Nephron progenitor cell (in vitro differentiated cells): ENCODE measurements at regions not wholly inside any gene's neighbourhood (a gene's known extent, or its start where the extent isn't known, plus 50 kb on each side); places are given as distances from the start of the nearest gene placed in this dataset.
"Not testable (repeated sequence)": the region's sequence is repeated elsewhere in the genome, so short reads cannot be mapped to it uniquely, and the experiment has no call there.

Experiments
- DNase-seq: peaks from one replicate; pipeline ENCODE4 v3.0.0; 2021
- H3K27ac Mint-ChIP-seq: 2 replicates; pipeline ENCODE4 v1.8.0; 2021; ENCODE audit warnings: mild to moderate bottlenecking, moderate library complexity, mixed read lengths
- H3K27me3 Mint-ChIP-seq: 2 replicates; pipeline ENCODE4 v1.8.0; 2021; ENCODE audit warnings: mild to moderate bottlenecking, low read depth, mixed read lengths; ENCODE audit not compliant: poor library complexity
- H3K36me3 Mint-ChIP-seq: 2 replicates; pipeline ENCODE4 v1.8.0; 2021; ENCODE audit warnings: low read depth, mixed read lengths
- H3K4me1 Mint-ChIP-seq: 2 replicates; pipeline ENCODE4 v1.8.0; 2021; ENCODE audit warnings: mixed read lengths
- H3K4me3 Mint-ChIP-seq: 2 replicates; pipeline ENCODE4 v1.8.0; 2021; ENCODE audit warnings: mild to moderate bottlenecking, moderate library complexity, mixed read lengths
- H3K9me3 Mint-ChIP-seq: 2 replicates; pipeline ENCODE4 v1.8.0; 2021; ENCODE audit warnings: mild to moderate bottlenecking, moderate library complexity, mixed read lengths
- CTCF ChIP-seq: fragments of 200-600 bp; sonication (generic); IDR thresholded peaks from 2 replicates; pipeline ENCODE4 v1.5.0; 2021; ENCODE audit warnings: antibody characterized with exemption

- no peak for DNase-seq
- Mint-ChIP-seq H3K4me3 (no peak overlapping the region), H3K4me1 (no peaks in the 10 kb centered on the region), H3K27ac (no peak overlapping the region), H3K9me3 (no peaks in the 10 kb centered on the region), H3K36me3 (no peaks in the 10 kb centered on the region), H3K27me3 (no peaks in the 10 kb centered on the region)
- no peak for TF ChIP-seq CTCF
Observed at GRCh38 chr10:2043379-2043778, 306.1 kb upstream of the ADARB2 start.

- Mint-ChIP-seq H3K4me3 (no peak overlapping the region), H3K4me1 (no peaks in the 10 kb centered on the region), H3K36me3 (no peaks in the 10 kb centered on the region), H3K9me3 (peaks cover 6% of the 10 kb centered on the region), H3K27ac (no peak overlapping the region), H3K27me3 (no peaks in the 10 kb centered on the region)
- no peak for TF ChIP-seq CTCF
- no peak for DNase-seq
Observed at GRCh38 chr10:2038036-2038435, 300.7 kb upstream of the ADARB2 start.

GRCh38 chr10:2037246-2037645 is 299.9 kb upstream of the ADARB2 start:
- H3K36me3 Mint-ChIP-seq: no peaks in the 10 kb centered on the region
- no peak for TF ChIP-seq CTCF
- peaks cover 8% of the 10 kb centered on the region for H3K9me3 Mint-ChIP-seq
- no peak for DNase-seq
- no peak overlapping the region for H3K4me3 Mint-ChIP-seq
- no peaks in the 10 kb centered on the region for H3K4me1 Mint-ChIP-seq
- no peak overlapping the region for H3K27ac Mint-ChIP-seq
- peaks cover 3% of the 10 kb centered on the region for H3K27me3 Mint-ChIP-seq

GRCh38 chr10:2036209-2036608 is 298.9 kb upstream of the ADARB2 start:
- no peaks in the 10 kb centered on the region for H3K4me1 Mint-ChIP-seq
- H3K27ac Mint-ChIP-seq: no peak overlapping the region
- H3K9me3 Mint-ChIP-seq: peaks cover 9% of the 10 kb centered on the region
- no peak for DNase-seq
- H3K36me3 Mint-ChIP-seq: no peaks in the 10 kb centered on the region
- H3K27me3 Mint-ChIP-seq: peaks cover 3% of the 10 kb centered on the region
- TF ChIP-seq CTCF: no peak
- no peak overlapping the region for H3K4me3 Mint-ChIP-seq

GRCh38 chr10:2030046-2030445 is 292.7 kb upstream of the ADARB2 start:
- no peak for DNase-seq
- H3K27ac Mint-ChIP-seq: no peak overlapping the region
- peaks cover 12% of the 10 kb centered on the region for H3K9me3 Mint-ChIP-seq
- H3K27me3 Mint-ChIP-seq: peaks cover 8% of the 10 kb centered on the region
- H3K36me3 Mint-ChIP-seq: no peaks in the 10 kb centered on the region
- no peaks in the 10 kb centered on the region for H3K4me1 Mint-ChIP-seq
- H3K4me3 Mint-ChIP-seq: no peak overlapping the region
- no peak for TF ChIP-seq CTCF

GRCh38 chr10:2026936-2027335 is 289.6 kb upstream of the ADARB2 start:
- Mint-ChIP-seq H3K27ac (no peak overlapping the region), H3K36me3 (no peaks in the 10 kb centered on the region), H3K9me3 (peaks cover 8% of the 10 kb centered on the region), H3K4me3 (no peak overlapping the region), H3K27me3 (peaks cover 4% of the 10 kb centered on the region), H3K4me1 (no peaks in the 10 kb centered on the region)
- DNase-seq: no peak
- no peak for TF ChIP-seq CTCF

GRCh38 chr10:2024750-2025149 is 287.4 kb upstream of the ADARB2 start:
- H3K27me3 Mint-ChIP-seq, H3K36me3 Mint-ChIP-seq, H3K9me3 Mint-ChIP-seq, H3K4me3 Mint-ChIP-seq, H3K27ac Mint-ChIP-seq, DNase-seq, H3K4me1 Mint-ChIP-seq: not testable (repeated sequence)
